ENCODE measurements at regions not wholly inside any gene's neighbourhood (a gene's known extent, or its start where the extent isn't known, plus 50 kb on each side); places are given as distances from the start of the nearest gene placed in this dataset.

GRCh38 chr2:156199588-156199987 is 132.9 kb downstream of the NR4A2 start:
- no peak overlapping the region for H3K27ac ChIP-seq
- no peaks in the 10 kb centered on the region for H3K4me1 ChIP-seq
- no peaks in the 10 kb centered on the region for H3K27me3 ChIP-seq
- no peak for DNase-seq (ENCODE audit: extremely low spot score in 2 of 2)
- TF ChIP-seq POLR2AphosphoS5 (IDR thresholded peaks at IDR 0.05; ENCODE audit: insufficient read depth in 1 of 2, low read depth in 1 of 2): no peak
- TF ChIP-seq CTCF (IDR thresholded peaks at IDR 0.05): no peak
- TF ChIP-seq POLR2A (IDR thresholded peaks at IDR 0.05): no peak
- no peaks in the 10 kb centered on the region for H3K9me3 ChIP-seq
- intact Hi-C loops (cut with DNase I): no loop called here
- no peak overlapping the region for H3K4me3 ChIP-seq
- H3K36me3 ChIP-seq: no peaks in the 10 kb centered on the region

- H3K9me3 ChIP-seq: no peaks in the 10 kb centered on the region
- intact Hi-C loops (cut with DNase I): no loop called here
- H3K4me1 ChIP-seq: no peaks in the 10 kb centered on the region
- no peaks in the 10 kb centered on the region for H3K27me3 ChIP-seq
- no peak for TF ChIP-seq CTCF (IDR thresholded peaks at IDR 0.05)
- no peak for TF ChIP-seq POLR2A (IDR thresholded peaks at IDR 0.05)
- TF ChIP-seq POLR2AphosphoS5 (IDR thresholded peaks at IDR 0.05; ENCODE audit: insufficient read depth in 1 of 2, low read depth in 1 of 2): no peak
- no peak overlapping the region for H3K4me3 ChIP-seq
- H3K27ac ChIP-seq: no peak overlapping the region
- DNase-seq (ENCODE audit: extremely low spot score in 2 of 2): no peak
- H3K36me3 ChIP-seq: no peaks in the 10 kb centered on the region
These were observed 136.5 kb downstream of the NR4A2 start for GRCh38 chr2:156196031-156196430.

GRCh38 chr2:156192468-156192867 is 140.1 kb downstream of the NR4A2 start:
- H3K36me3 ChIP-seq: no peaks in the 10 kb centered on the region
- H3K4me3 ChIP-seq: no peak overlapping the region
- no peak for TF ChIP-seq POLR2A (IDR thresholded peaks at IDR 0.05)
- no peak for TF ChIP-seq POLR2AphosphoS5 (IDR thresholded peaks at IDR 0.05; ENCODE audit: insufficient read depth in 1 of 2, low read depth in 1 of 2)
- no peak for TF ChIP-seq CTCF (IDR thresholded peaks at IDR 0.05)
- no peaks in the 10 kb centered on the region for H3K4me1 ChIP-seq
- no peak for DNase-seq (ENCODE audit: extremely low spot score in 2 of 2)
- H3K9me3 ChIP-seq: no peaks in the 10 kb centered on the region
- intact Hi-C loops (cut with DNase I): no loop called here
- H3K27ac ChIP-seq: no peak overlapping the region
- H3K27me3 ChIP-seq: no peaks in the 10 kb centered on the region

- TF ChIP-seq POLR2A (IDR thresholded peaks at IDR 0.05) (no peak), CTCF (IDR thresholded peaks at IDR 0.05) (no peak), POLR2AphosphoS5 (IDR thresholded peaks at IDR 0.05; ENCODE audit: insufficient read depth in 1 of 2, low read depth in 1 of 2) (no peak)
- no peaks in the 10 kb centered on the region for H3K27me3 ChIP-seq
- no peaks in the 10 kb centered on the region for H3K36me3 ChIP-seq
- H3K4me3 ChIP-seq: no peak overlapping the region
- no peak for DNase-seq (ENCODE audit: extremely low spot score in 2 of 2)
- H3K9me3 ChIP-seq: no peaks in the 10 kb centered on the region
- H3K4me1 ChIP-seq: no peaks in the 10 kb centered on the region
- no peak overlapping the region for H3K27ac ChIP-seq
- intact Hi-C loops (cut with DNase I): no loop called here
These were observed 141.0 kb downstream of the NR4A2 start for GRCh38 chr2:156191527-156191926.

- no peak overlapping the region for H3K27ac ChIP-seq
- intact Hi-C loops (cut with DNase I): no loop called here
- no peak overlapping the region for H3K4me3 ChIP-seq
- no peaks in the 10 kb centered on the region for H3K36me3 ChIP-seq
- no peaks in the 10 kb centered on the region for H3K27me3 ChIP-seq
- H3K9me3 ChIP-seq: no peaks in the 10 kb centered on the region
- TF ChIP-seq POLR2AphosphoS5 (IDR thresholded peaks at IDR 0.05; ENCODE audit: insufficient read depth in 1 of 2, low read depth in 1 of 2) (no peak), POLR2A (IDR thresholded peaks at IDR 0.05) (no peak), CTCF (IDR thresholded peaks at IDR 0.05) (no peak)
- H3K4me1 ChIP-seq: no peaks in the 10 kb centered on the region
- DNase-seq (ENCODE audit: extremely low spot score in 2 of 2): no peak
These were observed 142.0 kb downstream of the NR4A2 start for GRCh38 chr2:156190517-156190916.
